ENCODE measurements at regions not wholly inside any gene's neighbourhood (a gene's known extent, or its start where the extent isn't known, plus 50 kb on each side); places are given as distances from the start of the nearest gene placed in this dataset.

GRCh38 chr9:31445357-31445756, 939.1 kb upstream of the ACO1 start:
- TF ChIP-seq CTCF (IDR thresholded peaks at IDR 0.05): no peak
- no peak for TF ChIP-seq POLR2A (IDR thresholded peaks at IDR 0.05)
- no peak for TF ChIP-seq EP300 (IDR thresholded peaks at IDR 0.05)

Data from ovary (tissue), 3 donors.